Heart right ventricle (tissue), 16 donors: ENCODE measurements at regions not wholly inside any gene's neighbourhood (a gene's known extent, or its start where the extent isn't known, plus 50 kb on each side); places are given as distances from the start of the nearest gene placed in this dataset.
"Not testable (repeated sequence)": the region's sequence is repeated elsewhere in the genome, so short reads cannot be mapped to it uniquely, and the experiment has no call there.

Experiments
- ATAC-seq, 8 donors: fragments of 200-7000 bp; cut with Tn5 transposase; one replicate each; pipeline ENCODE4 v1.9.1; 2020; ENCODE audit warnings: mild to moderate bottlenecking in 8 of 8, moderate library complexity in 8 of 8, moderate number of reproducible peaks in 1 of 8
- DNase-seq, 2 donors: peaks; one replicate each; pipeline ENCODE4 v3.0.0-alpha.2; 2020
- H3K27ac ChIP-seq, 10 donors: fragments of 200-600 bp; sonication (generic) in 2 of 10; one replicate each; pipeline versions ENCODE4 v1.5.0 to v1.8.0; 2020 to 2022; ENCODE audit warnings: mild to moderate bottlenecking in 3 of 10
- H3K27me3 ChIP-seq, 7 donors: fragments of 200-600 bp; one replicate each; pipeline ENCODE4 v1.8.0; 2021 to 2022; ENCODE audit warnings: mild to moderate bottlenecking in 2 of 7
- H3K36me3 ChIP-seq, 9 donors: fragments of 200-600 bp; sonication (generic) in 1 of 9; one replicate each; pipeline versions ENCODE4 v1.5.0 to v1.8.0; 2020 to 2022; ENCODE audit warnings: mild to moderate bottlenecking in 2 of 9
- H3K4me1 ChIP-seq, 9 donors: fragments of 200-600 bp; sonication (generic) in 1 of 9; one replicate each; pipeline versions ENCODE4 v1.5.0 to v1.8.0; 2020 to 2022; ENCODE audit warnings: mild to moderate bottlenecking in 4 of 9
- H3K4me3 ChIP-seq, 10 donors: fragments of 200-600 bp; sonication (generic) in 2 of 10; one replicate each; pipeline versions ENCODE4 v1.5.0 to v1.8.0; 2020 to 2022; ENCODE audit warnings: mild to moderate bottlenecking in 7 of 10, moderate library complexity in 2 of 10
- H3K9me3 ChIP-seq, 11 donors: fragments of 200-600 bp in 10 of 11; sonication (generic) in 2 of 11; one replicate each; pipeline versions ENCODE4 v1.5.0 to v1.8.0; 2013 to 2022; ENCODE audit warnings: mild to moderate bottlenecking in 2 of 11, control low read depth in 1 of 11, moderate library complexity in 1 of 11
- CTCF ChIP-seq, 9 donors: fragments of 200-600 bp; sonication (generic) in 2 of 9; IDR thresholded peaks; one replicate each; pipeline versions ENCODE4 v1.5.0 to v1.8.0; 2021 to 2022; ENCODE audit warnings: antibody characterized with exemption in 9 of 9, mild to moderate bottlenecking in 5 of 9, moderate library complexity in 1 of 9
- WGBS, 2 donors: extraction: QIAGEN DNeasy Blood & Tissue Kit; methylation state at CpG; one replicate each; pipeline ENCODE4 v1.1.7; 2013; ENCODE audit warnings: inconsistent platforms in 1 of 2; 5-methylcytosine and 5-hydroxymethylcytosine counted together
- intact Hi-C, 10 donors: fragments of 100-400 bp; cut with DNase I; formaldehyde crosslinking; loops; one replicate each; pipeline versions ENCODE4 v1.11.1 to v1.14.2; 2022
- donor health status: Arrhythmogenic right ventricular cardiomyopathy.
- donor health status: ischemic (EF 13 %, LVEDD 7.1; RV severe dilation, severe dysfunction).
- donor health status: healthy with polysubstance abuse.
- donor health status: DM: no; HTN: yes; CAD: no.
- donor health status: DM: no; HTN: no; CAD: no.
- donor health status: ischemic (EF 25% LVEDD 6.9; RV normal size, moderate dysfunction).
- donor health status: ischemic (EF 25% LVEDD 5.7; RV mildly dilated, moderate dysfunction).
- donor health status: healthy.
- donor health status: DM: yes; HTN: yes; CAD: no.
- donor health status: Ischemic cardiomyopathy.
- donor health status: ischemic (EF 35%, LVEDD 5.7; RV mildly dilated, moderate dysfunction).
- donor health status: nonischemic (EF 11% LVEDD 7.7; RV severe dilation, severe dysfunction).
- donor health status: DM: yes; HTN: yes; CAD: no.
- donor health status: PGD.
- donor health status: ischemic (EF 29% LVEDD 5.4; RV normal size, mild dysfunction).
- donor health status: nonischemic (EF 23%, LVEDD 6.1; RV moderate dilation, normal function).

- H3K4me3 ChIP-seq, result no peak overlapping the region
- no peaks in the 10 kb centered on the region for H3K4me1 ChIP-seq
- no peak for TF ChIP-seq CTCF (IDR thresholded peaks at IDR 0.05)
- DNase-seq (no peak), ATAC-seq (no peak)
- H3K36me3 ChIP-seq, result no peaks in the 10 kb centered on the region
- H3K27me3 ChIP-seq, result peaks cover 0 to 18% (median 9%) of the 10 kb centered on the region in 7 donors
- intact Hi-C loops, result no loop called here
- H3K27ac ChIP-seq, result no peak overlapping the region
- WGBS, 2 donors, result 55 to 58% methylated on average over 5 of the region's 5 CpGs
- peaks cover 0 to 11% (median 3%) of the 10 kb centered on the region in 11 donors for H3K9me3 ChIP-seq
These were observed 432.3 kb downstream of the XYLT1 start for GRCh38 chr16:17038415-17038814.

GRCh38 chr16:17049109-17049508 lies 421.7 kb downstream of the XYLT1 start:
- ATAC-seq, H3K4me1 ChIP-seq, H3K4me3 ChIP-seq, H3K36me3 ChIP-seq, intact Hi-C loops, H3K27ac ChIP-seq, DNase-seq, H3K27me3 ChIP-seq: not testable (repeated sequence)
- H3K9me3 ChIP-seq, result peaks cover 0 to 39% (median 6%) of the 10 kb centered on the region in 11 donors
- WGBS, 2 donors, result 65 to 72% methylated on average over 2 of the region's 2 CpGs

- H3K9me3 ChIP-seq, result peaks cover 0 to 52% (median 6%) of the 10 kb centered on the region in 11 donors
- 75% methylated on average over 1 of the region's 1 CpG for WGBS, 2 donors
- no peaks in the 10 kb centered on the region for H3K4me1 ChIP-seq
- ATAC-seq, result no peak
- no peaks in the 10 kb centered on the region for H3K36me3 ChIP-seq
- no peak overlapping the region for H3K4me3 ChIP-seq
- intact Hi-C loops, result loop anchor here in 1 of 10 donors (10.0 kb wide), 1 partner anchor 64 kb away; no protein-coding TSS in a partner anchor
- no peak for TF ChIP-seq CTCF (IDR thresholded peaks at IDR 0.05)
- no peaks in the 10 kb centered on the region for H3K27me3 ChIP-seq
- no peak overlapping the region for H3K27ac ChIP-seq
- no peak for DNase-seq
These were observed 420.3 kb downstream of the XYLT1 start for GRCh38 chr16:17050468-17050867.
